Spleen (tissue), 11 donors: ENCODE measurements at regions not wholly inside any gene's neighbourhood (a gene's known extent, or its start where the extent isn't known, plus 50 kb on each side); places are given as distances from the start of the nearest gene placed in this dataset.
A peak's percentile ranks its signal among the peaks of the same experiment; 100 is the strongest.

Experiments
- DNase-seq: peaks from one replicate; pipeline ENCODE4 v3.0.0-alpha.2; 2020
- H3K27ac ChIP-seq, 8 donors: fragments of 200-600 bp; sonication (generic) in 7 of 8; 1 replicate in 4 of 8; 2 replicates in 4 of 8; pipeline versions ENCODE4 v1.5.0 to v1.8.0; 2016 to 2021; ENCODE audit warnings: inconsistent platforms in 4 of 8, mild to moderate bottlenecking in 4 of 8, moderate library complexity in 1 of 8
- H3K27me3 ChIP-seq, 7 donors: fragments of 200-600 bp; sonication (generic) in 6 of 7; replicated peaks in 1 of 7; 1 replicate in 4 of 7; 2 replicates in 3 of 7; pipeline versions ENCODE4 v1.5.0 to v1.8.0; 2016 to 2021; ENCODE audit warnings: inconsistent platforms in 3 of 7, mild to moderate bottlenecking in 1 of 7
- H3K36me3 ChIP-seq, 6 donors: fragments of 200-600 bp; sonication (generic) in 5 of 6; 1 replicate in 4 of 6; 2 replicates in 2 of 6; pipeline versions ENCODE4 v1.5.0 to v1.8.0; 2016 to 2021; ENCODE audit warnings: inconsistent platforms in 2 of 6
- H3K4me1 ChIP-seq, 6 donors: fragments of 200-600 bp; sonication (generic) in 5 of 6; 1 replicate in 3 of 6; 2 replicates in 3 of 6; pipeline versions ENCODE4 v1.5.0 to v1.8.0; 2016 to 2021; ENCODE audit warnings: inconsistent platforms in 3 of 6
- H3K4me3 ChIP-seq, 8 donors: fragments of 200-600 bp; sonication (generic) in 7 of 8; 1 replicate in 4 of 8; 2 replicates in 4 of 8; pipeline versions ENCODE4 v1.5.0 to v1.8.0; 2016 to 2021; ENCODE audit warnings: inconsistent platforms in 4 of 8, mild to moderate bottlenecking in 4 of 8, moderate library complexity in 2 of 8
- H3K9me3 ChIP-seq, 8 donors: fragments of 200-600 bp; sonication (generic) in 7 of 8; 1 replicate in 4 of 8; 2 replicates in 4 of 8; pipeline versions ENCODE4 v1.5.0 to v1.8.0; 2016 to 2021; ENCODE audit warnings: inconsistent platforms in 4 of 8
- POLR2A ChIP-seq, 3 donors: fragments of 450-650 bp; IDR thresholded peaks; one replicate each; pipeline ENCODE4 v1.5.1; 2017; ENCODE audit warnings: antibody characterized with exemption in 3 of 3, mild to moderate bottlenecking in 1 of 3
- POLR2AphosphoS5 ChIP-seq, 3 donors: sonication (generic); formaldehyde crosslinking; IDR thresholded peaks; one replicate each; pipeline ENCODE4 v1.5.1; 2017; ENCODE audit warnings: antibody characterized with exemption in 3 of 3
- WGBS, 5 donors: extraction: QIAGEN DNeasy Blood & Tissue Kit in 3 of 5; methylation state at CpG; one replicate each; pipeline versions ENCODE4 v1.1.5 to v1.1.7; 2013 to 2018; 5-methylcytosine and 5-hydroxymethylcytosine counted together
- intact Hi-C: fragments of 100-400 bp; cut with DNase I; formaldehyde crosslinking; loops from one replicate; pipeline ENCODE4 v1.15.0; 2023; ENCODE audit warnings: low total_unique reads
- TF ChIP-seq, protein P1 (sequence below), 11 experiments: fragments of 200-600 bp in 7 of 11; fragments of 450-650 bp in 4 of 11; sonication (generic) in 4 of 11; IDR thresholded peaks in 8 of 11; conservative IDR thresholded peaks in 3 of 11; 1 replicate in 7 of 11; 2 replicates in 4 of 11; pipeline versions ENCODE4 v1.4.0 to v1.8.0; 2016 to 2021; ENCODE audit warnings: antibody characterized with exemption in 11 of 11, inconsistent platforms in 4 of 11, mild to moderate bottlenecking in 1 of 11
- donor health status: healthy with polysubstance abuse.
- donor health status: DM: no; HTN: no; CAD: no; lungs with moderate emphysema.
- donor health status: DM: no; HTN: no; CAD: no.
- donor health status: Bipolar disorder and iron deficiency.
- donor health status: healthy.
- donor health status: DM: no; HTN: no; CAD: no.
- donor health status: DM: yes; HTN: yes; CAD: no.

GRCh38 chr6:44041461-44042260, 85.6 kb downstream of the MRPL14 start:
- 64 to 76% (median 69%) methylated on average over 10 of the region's 10 CpGs for WGBS, 5 donors
- Histone ChIP-seq H3K4me3 (no peak overlapping the region), H3K27ac (no peak overlapping the region), H3K27me3 (peaks cover 0 to 4% (median 0%) of the 10 kb centered on the region in 7 donors), H3K4me1 (peaks cover 0 to 5% (median 0%) of the 10 kb centered on the region in 6 donors), H3K36me3 (no peaks in the 10 kb centered on the region), H3K9me3 (no peaks in the 10 kb centered on the region)
- peak; percentile 22 for DNase-seq
- intact Hi-C loops: no loop called here
- TF ChIP-seq POLR2A (IDR thresholded peaks at IDR 0.05) (no peak), POLR2AphosphoS5 (IDR thresholded peaks at IDR 0.05) (no peak)
- TF ChIP-seq, protein P1, sequence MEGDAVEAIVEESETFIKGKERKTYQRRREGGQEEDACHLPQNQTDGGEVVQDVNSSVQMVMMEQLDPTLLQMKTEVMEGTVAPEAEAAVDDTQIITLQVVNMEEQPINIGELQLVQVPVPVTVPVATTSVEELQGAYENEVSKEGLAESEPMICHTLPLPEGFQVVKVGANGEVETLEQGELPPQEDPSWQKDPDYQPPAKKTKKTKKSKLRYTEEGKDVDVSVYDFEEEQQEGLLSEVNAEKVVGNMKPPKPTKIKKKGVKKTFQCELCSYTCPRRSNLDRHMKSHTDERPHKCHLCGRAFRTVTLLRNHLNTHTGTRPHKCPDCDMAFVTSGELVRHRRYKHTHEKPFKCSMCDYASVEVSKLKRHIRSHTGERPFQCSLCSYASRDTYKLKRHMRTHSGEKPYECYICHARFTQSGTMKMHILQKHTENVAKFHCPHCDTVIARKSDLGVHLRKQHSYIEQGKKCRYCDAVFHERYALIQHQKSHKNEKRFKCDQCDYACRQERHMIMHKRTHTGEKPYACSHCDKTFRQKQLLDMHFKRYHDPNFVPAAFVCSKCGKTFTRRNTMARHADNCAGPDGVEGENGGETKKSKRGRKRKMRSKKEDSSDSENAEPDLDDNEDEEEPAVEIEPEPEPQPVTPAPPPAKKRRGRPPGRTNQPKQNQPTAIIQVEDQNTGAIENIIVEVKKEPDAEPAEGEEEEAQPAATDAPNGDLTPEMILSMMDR (IDR thresholded peaks at IDR 0.05 in 8 of 11, conservative IDR thresholded peaks at IDR 0.05 in 3 of 11): no peak

DNA sequence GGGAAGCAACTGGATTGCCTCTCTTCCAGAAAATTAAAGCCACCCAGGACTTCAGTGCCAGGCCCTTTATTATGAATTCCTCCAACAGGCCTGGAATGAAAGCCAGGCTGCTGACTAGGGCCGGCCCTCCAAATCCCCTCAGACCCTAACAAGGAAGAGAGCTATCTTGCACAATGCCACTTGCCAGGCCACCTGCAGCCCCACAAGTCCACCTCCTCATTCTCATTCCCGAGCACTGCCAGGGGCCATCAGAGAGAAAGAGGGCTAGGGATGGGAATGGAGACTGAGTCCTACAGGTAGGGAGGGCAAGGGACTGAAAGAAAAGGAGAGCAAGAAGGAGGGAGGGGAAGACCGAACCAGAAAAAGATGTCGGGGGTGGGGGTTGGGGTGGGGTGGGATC, 86.5 kb downstream of the MRPL14 start:
- intact Hi-C loops: no loop called here
- H3K4me3 ChIP-seq: no peak overlapping the region
- H3K36me3 ChIP-seq: no peaks in the 10 kb centered on the region
- peak; percentile 24 for DNase-seq
- 74 to 94% (median 88%) methylated on average over 4 of the region's 4 CpGs for WGBS, 5 donors
- no peak for TF ChIP-seq POLR2A (IDR thresholded peaks at IDR 0.05)
- no peak for TF ChIP-seq POLR2AphosphoS5 (IDR thresholded peaks at IDR 0.05)
- peaks cover 0 to 10% (median 4%) of the 10 kb centered on the region in 6 donors for H3K4me1 ChIP-seq
- no peaks in the 10 kb centered on the region for H3K9me3 ChIP-seq
- peaks cover 0 to 4% (median 0%) of the 10 kb centered on the region in 7 donors for H3K27me3 ChIP-seq
- no peak overlapping the region for H3K27ac ChIP-seq

GRCh38 chr6:44039839-44040350, 87.4 kb downstream of the MRPL14 start:
- Histone ChIP-seq H3K36me3 (no peaks in the 10 kb centered on the region), H3K9me3 (no peaks in the 10 kb centered on the region), H3K27me3 (peaks cover 0 to 4% (median 0%) of the 10 kb centered on the region in 7 donors), H3K27ac (no peak overlapping the region), H3K4me3 (no peak overlapping the region), H3K4me1 (peaks cover 0 to 16% (median 8%) of the 10 kb centered on the region in 6 donors)
- peak; percentile 47 for DNase-seq
- TF ChIP-seq, protein P1 (IDR thresholded peaks at IDR 0.05 in 8 of 11, conservative IDR thresholded peaks at IDR 0.05 in 3 of 11): no peak
- no peak for TF ChIP-seq POLR2A (IDR thresholded peaks at IDR 0.05)
- no peak for TF ChIP-seq POLR2AphosphoS5 (IDR thresholded peaks at IDR 0.05)
- WGBS, 5 donors: 83 to 96% (median 86%) methylated on average over 5 to 7 of the region's 7 CpGs
- intact Hi-C loops: no loop called here

DNA sequence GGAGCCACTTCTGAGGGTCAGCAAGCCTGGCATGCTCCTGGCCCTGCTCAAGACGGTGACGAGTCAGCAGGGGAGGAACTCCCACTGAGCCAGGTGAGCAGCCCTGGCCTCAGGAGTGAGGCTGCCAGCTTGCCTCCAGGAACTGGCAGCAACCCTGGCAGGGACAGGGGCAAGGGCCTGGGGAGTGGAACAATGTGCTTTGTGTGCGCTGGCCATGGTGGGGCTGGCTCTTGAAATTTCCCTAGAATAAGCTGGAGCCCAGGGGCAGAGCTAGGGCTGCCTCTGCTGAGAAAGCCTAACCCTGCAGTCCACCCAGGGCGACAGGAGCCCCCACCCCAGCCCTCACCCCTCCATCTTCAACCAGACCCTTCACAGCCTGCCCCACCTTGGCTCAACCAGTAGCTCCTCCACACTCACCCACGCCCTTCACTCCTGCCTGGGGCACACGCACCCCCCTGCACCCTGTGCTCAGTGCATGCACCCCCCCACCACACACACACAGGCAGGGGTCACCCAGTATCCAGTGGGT, 88.0 kb downstream of the MRPL14 start:
- H3K27me3 ChIP-seq: peaks cover 0 to 4% (median 0%) of the 10 kb centered on the region in 7 donors
- WGBS, 5 donors: 79 to 97% (median 90%) methylated on average over 5 to 6 of the region's 6 CpGs
- no peak overlapping the region for H3K4me3 ChIP-seq
- peaks cover 0 to 21% (median 11%) of the 10 kb centered on the region in 6 donors for H3K4me1 ChIP-seq
- DNase-seq: peak; percentile 56
- no peaks in the 10 kb centered on the region for H3K36me3 ChIP-seq
- no peaks in the 10 kb centered on the region for H3K9me3 ChIP-seq
- no peak overlapping the region for H3K27ac ChIP-seq
- TF ChIP-seq POLR2A (IDR thresholded peaks at IDR 0.05): no peak
- TF ChIP-seq POLR2AphosphoS5 (IDR thresholded peaks at IDR 0.05): no peak
- TF ChIP-seq, protein P1 (IDR thresholded peaks at IDR 0.05 in 8 of 11, conservative IDR thresholded peaks at IDR 0.05 in 3 of 11): no peak
- intact Hi-C loops: no loop called here
